Astrocyte (in vitro differentiated cells and primary cell): ENCODE measurements at regions not wholly inside any gene's neighbourhood (a gene's known extent, or its start where the extent isn't known, plus 50 kb on each side); places are given as distances from the start of the nearest gene placed in this dataset.

Experiments used
- DNase-seq: peaks from one replicate; pipeline ENCODE4 v3.0.0-alpha.2; 2010; ENCODE audit warnings: low read depth
- FAIRE-seq: peaks from 2 replicates; lab custom pipeline; 2011; peaks lifted over from hg19 to GRCh38; lab: Jason Lieb, UNC
- H2AFZ ChIP-seq: 2 replicates; pipeline ENCODE4 v1.6.0; 2012; ENCODE audit warnings: low read depth, low read length, inconsistent platforms
- H3K27ac ChIP-seq: 2 replicates; pipeline ENCODE4 v1.5.1; 2011; ENCODE audit warnings: low read depth, low read length, inconsistent platforms
- H3K27me3 ChIP-seq: 2 replicates; pipeline ENCODE4 v1.6.0; 2011; ENCODE audit warnings: low read length, inconsistent platforms; ENCODE audit not compliant: insufficient read depth
- H3K36me3 ChIP-seq: 2 replicates; pipeline ENCODE4 v1.5.1; 2011; ENCODE audit warnings: low read length, inconsistent platforms; ENCODE audit not compliant: insufficient read depth
- H3K4me1 ChIP-seq: 2 replicates; pipeline ENCODE4 v1.5.1; 2011; ENCODE audit warnings: low read length, inconsistent platforms; ENCODE audit not compliant: insufficient read depth
- H3K4me2 ChIP-seq: 2 replicates; pipeline ENCODE4 v1.6.0; 2012; ENCODE audit warnings: low read length, inconsistent platforms
- H3K4me3 ChIP-seq: 2 replicates; pipeline ENCODE4 v1.5.1; 2011; ENCODE audit warnings: low read depth, mild to moderate bottlenecking, low read length, inconsistent platforms; ENCODE audit not compliant: insufficient read depth
- H3K79me2 ChIP-seq: 2 replicates; pipeline ENCODE4 v1.6.0; 2012; ENCODE audit warnings: mild to moderate bottlenecking, low read length, inconsistent platforms; ENCODE audit not compliant: insufficient read depth
- H3K9ac ChIP-seq: 2 replicates; pipeline ENCODE4 v1.6.0; 2012; ENCODE audit warnings: mild to moderate bottlenecking, low read length, inconsistent platforms
- H3K9me3 ChIP-seq: 2 replicates; pipeline ENCODE4 v1.5.1; 2012; ENCODE audit warnings: low read depth, mild to moderate bottlenecking, low read length, inconsistent platforms; ENCODE audit not compliant: insufficient read depth
- H4K20me1 ChIP-seq: 2 replicates; pipeline ENCODE4 v1.6.0; 2012; ENCODE audit warnings: low read length, inconsistent platforms; ENCODE audit not compliant: insufficient read depth
- H3K27ac Mint-ChIP-seq: one replicate; pipeline ENCODE4 v1.8.0; 2021; ENCODE audit warnings: mild to moderate bottlenecking, mixed read lengths; ENCODE audit not compliant: unreplicated experiment
- H3K27me3 Mint-ChIP-seq: one replicate; pipeline ENCODE4 v1.8.0; 2021; ENCODE audit warnings: low read depth, mixed read lengths; ENCODE audit not compliant: unreplicated experiment
- H3K36me3 Mint-ChIP-seq: one replicate; pipeline ENCODE4 v1.8.0; 2021; ENCODE audit warnings: low read depth, mixed read lengths; ENCODE audit not compliant: unreplicated experiment
- H3K4me1 Mint-ChIP-seq: one replicate; pipeline ENCODE4 v1.8.0; 2021; ENCODE audit warnings: low read depth, mixed read lengths; ENCODE audit not compliant: unreplicated experiment
- H3K4me3 Mint-ChIP-seq: one replicate; pipeline ENCODE4 v1.8.0; 2021; ENCODE audit warnings: mild to moderate bottlenecking, moderate library complexity, mixed read lengths; ENCODE audit not compliant: unreplicated experiment
- H3K9me3 Mint-ChIP-seq: one replicate; pipeline ENCODE4 v1.8.0; 2021; ENCODE audit warnings: mild to moderate bottlenecking, mixed read lengths; ENCODE audit not compliant: unreplicated experiment
- EZH2 ChIP-seq: IDR thresholded peaks from 2 replicates; pipeline ENCODE4 v1.6.1; 2012; ENCODE audit warnings: mild to moderate bottlenecking, low read length, inconsistent platforms; ENCODE audit not compliant: insufficient read depth
- TF ChIP-seq, protein P1 (sequence below): IDR thresholded peaks from 2 replicates; pipeline ENCODE4 v1.5.1; 2011; ENCODE audit warnings: low read depth, mild to moderate bottlenecking, inconsistent platforms, low read length, moderate library complexity; ENCODE audit not compliant: insufficient read depth

DNA sequence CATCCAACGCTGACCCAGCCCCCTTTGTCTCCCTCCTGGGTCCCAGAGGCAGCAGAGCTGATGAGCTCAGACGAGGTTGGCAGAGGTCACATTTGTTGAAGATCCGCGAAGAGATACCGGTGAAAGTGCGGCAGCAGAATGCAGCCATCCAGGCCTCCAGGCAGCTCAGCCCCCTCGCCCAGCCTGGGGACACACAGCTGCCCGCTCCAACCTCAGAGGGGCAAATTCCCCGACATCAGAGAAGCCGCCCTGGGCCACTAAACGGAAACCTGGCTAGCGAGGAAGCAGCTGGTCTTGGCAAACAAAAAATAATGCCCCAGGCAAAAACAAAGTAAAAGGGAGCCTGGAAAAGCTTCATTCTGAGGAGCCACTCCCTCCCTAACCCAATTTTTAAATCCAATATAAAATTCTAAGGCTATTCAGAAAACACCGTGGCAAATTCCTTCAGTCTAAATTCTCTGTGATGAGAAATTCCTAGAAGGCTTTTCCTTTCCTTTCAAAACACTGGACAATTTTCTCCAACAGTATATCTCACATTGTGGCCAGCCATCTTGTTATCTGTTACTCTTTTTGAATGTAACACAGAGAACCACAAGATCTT is 262.4 kb downstream of the SS18 start:
- TF ChIP-seq, protein P1, sequence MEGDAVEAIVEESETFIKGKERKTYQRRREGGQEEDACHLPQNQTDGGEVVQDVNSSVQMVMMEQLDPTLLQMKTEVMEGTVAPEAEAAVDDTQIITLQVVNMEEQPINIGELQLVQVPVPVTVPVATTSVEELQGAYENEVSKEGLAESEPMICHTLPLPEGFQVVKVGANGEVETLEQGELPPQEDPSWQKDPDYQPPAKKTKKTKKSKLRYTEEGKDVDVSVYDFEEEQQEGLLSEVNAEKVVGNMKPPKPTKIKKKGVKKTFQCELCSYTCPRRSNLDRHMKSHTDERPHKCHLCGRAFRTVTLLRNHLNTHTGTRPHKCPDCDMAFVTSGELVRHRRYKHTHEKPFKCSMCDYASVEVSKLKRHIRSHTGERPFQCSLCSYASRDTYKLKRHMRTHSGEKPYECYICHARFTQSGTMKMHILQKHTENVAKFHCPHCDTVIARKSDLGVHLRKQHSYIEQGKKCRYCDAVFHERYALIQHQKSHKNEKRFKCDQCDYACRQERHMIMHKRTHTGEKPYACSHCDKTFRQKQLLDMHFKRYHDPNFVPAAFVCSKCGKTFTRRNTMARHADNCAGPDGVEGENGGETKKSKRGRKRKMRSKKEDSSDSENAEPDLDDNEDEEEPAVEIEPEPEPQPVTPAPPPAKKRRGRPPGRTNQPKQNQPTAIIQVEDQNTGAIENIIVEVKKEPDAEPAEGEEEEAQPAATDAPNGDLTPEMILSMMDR, result no peak
- TF ChIP-seq EZH2, result no peak
- H4K20me1 ChIP-seq, result no peaks in the 10 kb centered on the region
- peak overlapping the region; percentile 37 for H3K4me2 ChIP-seq
- peaks cover 16% of the 10 kb centered on the region for H3K4me1 ChIP-seq
- H3K4me1 Mint-ChIP-seq, result peaks cover 47% of the 10 kb centered on the region
- peak overlapping the region; percentile 19 for H3K4me3 ChIP-seq
- H3K27me3 Mint-ChIP-seq, result no peaks in the 10 kb centered on the region
- H3K27ac ChIP-seq, result peak overlapping the region; percentile 23
- H3K4me3 Mint-ChIP-seq, result no peak overlapping the region
- peak overlapping the region; percentile 22 for H3K9ac ChIP-seq
- no peaks in the 10 kb centered on the region for H3K27me3 ChIP-seq
- no peaks in the 10 kb centered on the region for H3K9me3 Mint-ChIP-seq
- H3K79me2 ChIP-seq, result no peaks in the 10 kb centered on the region
- H2AFZ ChIP-seq, result peak overlapping the region; percentile 54
- peak; percentile 64 for FAIRE-seq
- H3K9me3 ChIP-seq, result no peaks in the 10 kb centered on the region
- H3K36me3 Mint-ChIP-seq, result no peaks in the 10 kb centered on the region
- DNase-seq, result peak; percentile 71
- H3K36me3 ChIP-seq, result no peaks in the 10 kb centered on the region
- peak overlapping the region; percentile 69 for H3K27ac Mint-ChIP-seq

DNA sequence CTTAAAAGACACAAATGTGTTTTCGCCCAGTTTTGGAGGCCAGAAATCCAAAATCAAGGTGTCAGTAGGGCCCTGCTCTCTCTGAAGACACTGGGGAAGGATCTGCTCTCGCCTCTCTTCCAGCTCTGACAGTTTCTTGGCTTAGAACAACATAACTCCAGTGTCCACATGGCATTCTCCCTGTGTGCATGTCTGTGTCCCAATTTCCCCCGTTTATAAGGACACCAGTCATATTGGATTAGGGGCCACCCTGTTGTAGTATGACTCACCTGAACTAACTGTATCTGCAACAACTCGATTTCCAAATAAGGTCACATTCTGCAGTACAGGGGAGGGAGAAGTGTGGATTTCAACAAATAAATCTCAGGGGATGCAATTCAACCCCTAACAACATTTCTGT is 263.2 kb downstream of the SS18 start:
- no peaks in the 10 kb centered on the region for H4K20me1 ChIP-seq
- H3K36me3 ChIP-seq, result no peaks in the 10 kb centered on the region
- peak overlapping the region; percentile 54 for H2AFZ ChIP-seq
- TF ChIP-seq, protein P1, result no peak
- no peak for TF ChIP-seq EZH2
- Mint-ChIP-seq H3K4me3 (no peak overlapping the region), H3K36me3 (no peaks in the 10 kb centered on the region), H3K9me3 (no peaks in the 10 kb centered on the region), H3K27ac (peak overlapping the region; percentile 34), H3K27me3 (no peaks in the 10 kb centered on the region), H3K4me1 (peaks cover 47% of the 10 kb centered on the region)
- no peaks in the 10 kb centered on the region for H3K9me3 ChIP-seq
- no peak overlapping the region for H3K4me3 ChIP-seq
- DNase-seq (peak; percentile 20), FAIRE-seq (peak; percentile 34)
- H3K9ac ChIP-seq, result no peak overlapping the region
- no peak overlapping the region for H3K4me2 ChIP-seq
- H3K79me2 ChIP-seq, result no peaks in the 10 kb centered on the region
- peaks cover 16% of the 10 kb centered on the region for H3K4me1 ChIP-seq
- no peaks in the 10 kb centered on the region for H3K27me3 ChIP-seq
- no peak overlapping the region for H3K27ac ChIP-seq

DNA sequence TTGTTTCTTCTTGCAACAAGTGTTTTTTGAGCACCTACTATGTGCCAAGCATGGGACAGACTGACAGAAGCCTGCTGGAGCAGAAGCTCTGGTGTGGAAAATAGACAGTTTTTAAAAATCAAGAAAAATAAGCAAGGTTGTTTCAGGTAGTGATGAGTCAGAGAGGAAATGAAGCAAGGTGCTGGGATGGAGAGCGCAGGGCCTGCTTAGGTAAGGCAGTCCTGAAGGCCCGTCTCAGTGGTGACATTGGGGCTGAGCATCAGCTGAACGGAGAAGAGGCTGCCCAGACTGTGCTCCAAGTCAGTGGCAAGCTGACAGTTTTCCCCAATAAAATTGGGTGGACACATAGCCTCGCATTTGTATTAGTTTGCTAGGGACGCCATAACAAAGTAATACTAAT is 263.6 kb downstream of the SS18 start:
- Histone ChIP-seq H3K36me3 (no peaks in the 10 kb centered on the region), H3K4me3 (no peak overlapping the region), H2AFZ (no peak overlapping the region), H3K27me3 (no peaks in the 10 kb centered on the region), H3K4me2 (no peak overlapping the region), H3K9me3 (no peaks in the 10 kb centered on the region), H3K4me1 (peaks cover 16% of the 10 kb centered on the region), H3K27ac (no peak overlapping the region), H3K9ac (no peak overlapping the region), H3K79me2 (no peaks in the 10 kb centered on the region), H4K20me1 (no peaks in the 10 kb centered on the region)
- Mint-ChIP-seq H3K27me3 (no peaks in the 10 kb centered on the region), H3K4me3 (no peak overlapping the region), H3K9me3 (no peaks in the 10 kb centered on the region), H3K36me3 (no peaks in the 10 kb centered on the region), H3K4me1 (peaks cover 46% of the 10 kb centered on the region), H3K27ac (no peak overlapping the region)
- no peak for DNase-seq
- FAIRE-seq, result no peak
- no peak for TF ChIP-seq EZH2
- TF ChIP-seq, protein P1, result no peak
